ENCODE measurements at regions not wholly inside any gene's neighbourhood (a gene's known extent, or its start where the extent isn't known, plus 50 kb on each side); places are given as distances from the start of the nearest gene placed in this dataset.

DNA sequence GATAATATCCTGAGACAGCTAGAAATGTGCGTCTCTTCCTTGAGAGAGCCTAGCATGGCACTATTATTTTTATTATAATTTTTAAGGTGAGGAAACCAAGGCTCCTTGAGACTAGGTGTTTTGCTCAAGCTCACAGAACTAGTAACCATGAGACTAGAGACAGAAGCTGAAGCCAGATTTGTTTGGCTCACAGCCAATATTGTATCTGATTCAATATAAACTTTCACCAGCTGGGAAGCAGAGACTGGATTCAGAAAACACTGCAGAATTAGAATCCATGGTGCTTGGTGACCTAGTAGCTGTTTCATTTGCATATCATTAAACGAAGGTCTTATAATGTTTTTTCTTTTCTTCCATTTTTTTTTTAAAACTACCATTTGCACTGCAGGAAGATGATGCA, 64.4 kb downstream of the DNAJB9 start:
- Histone ChIP-seq H3K79me1 (ENCODE audit: low read depth in 1 of 2, low read length in 2 of 2) (no peaks in the 10 kb centered on the region), H3K4me2 (ENCODE audit: low read depth, low read length) (no peak overlapping the region), H4K5ac (ENCODE audit: low read depth, low read length) (no peak overlapping the region), H3K18ac (ENCODE audit: low read depth, low read length) (no peak overlapping the region), H2AFZ (replicated peaks; ENCODE audit: low read length, poor library complexity) (no peak overlapping the region), H2BK120ac (ENCODE audit: low read depth, low read length) (no peak overlapping the region), H2AK5ac (ENCODE audit: low read depth, low read length) (no peak overlapping the region), H3K27me3 (ENCODE audit: control insufficient read depth, insufficient read depth, low read length) (no peaks in the 10 kb centered on the region), H3K4me3 (ENCODE audit: insufficient read depth, low read depth, low read length) (no peak overlapping the region), H3K27ac (ENCODE audit: insufficient read depth, low read length) (no peak overlapping the region), H2BK20ac (ENCODE audit: low read depth, low read length) (no peak overlapping the region), H3K56ac (ENCODE audit: extremely low read depth, insufficient read depth, low read length) (no peak overlapping the region), H3K36me3 (ENCODE audit: control insufficient read depth, insufficient read depth, low read length) (no peaks in the 10 kb centered on the region), H2AK9ac (replicated peaks; ENCODE audit: low read depth, low read length, poor library complexity) (no peak overlapping the region), H4K20me1 (ENCODE audit: insufficient read depth, low read length) (no peaks in the 10 kb centered on the region), H4K8ac (ENCODE audit: low read depth in 2 of 2, low read length in 2 of 2) (no peak overlapping the region), H3K4me1 (ENCODE audit: control insufficient read depth, insufficient read depth, low read length) (no peaks in the 10 kb centered on the region), H3K4ac (ENCODE audit: low read depth, low read length) (no peak overlapping the region), H3K14ac (replicated peaks; ENCODE audit: low read depth, low read length) (no peak overlapping the region), H3K9me3 (ENCODE audit: control insufficient read depth, insufficient read depth, low read length) (no peaks in the 10 kb centered on the region), H2BK5ac (ENCODE audit: low read depth, low read length, poor library complexity, severe bottlenecking) (no peak overlapping the region), H4K91ac (ENCODE audit: insufficient read depth, low read depth, low read length) (no peak overlapping the region), H3K9ac (ENCODE audit: low read depth, low read length) (no peak overlapping the region), H3K23ac (ENCODE audit: low read depth, low read length) (no peak overlapping the region), H2BK15ac (ENCODE audit: low read depth, low read length) (no peak overlapping the region), H3K9me1 (ENCODE audit: insufficient read depth, low read length) (no peaks in the 10 kb centered on the region)
- POLR2A ChIA-PET (ENCODE audit: unreplicated experiment): no interaction called here
- intact Hi-C loops (cut with micrococcal nuclease) (no loop called here), dilution Hi-C loops (cut with HindIII; ENCODE audit: low sequenced_read_pairs, unreplicated experiment) (no loop called here), in situ Hi-C loops (cut with MboI; ENCODE audit: low sequenced_read_pairs) (no loop called here)
- TF ChIP-seq POLR2A (IDR thresholded peaks at IDR 0.05; ENCODE audit: low read depth, low read length) (no peak), BHLHE40 (IDR thresholded peaks at IDR 0.05; ENCODE audit: low read depth, low read length) (no peak), MAFK (IDR thresholded peaks at IDR 0.05; ENCODE audit: low read depth, low read length) (no peak), RAD21 (IDR thresholded peaks at IDR 0.05; ENCODE audit: low read length) (no peak), RCOR1 (IDR thresholded peaks at IDR 0.05; ENCODE audit: insufficient replicate concordance, low read length) (no peak), FOS (IDR thresholded peaks at IDR 0.05; ENCODE audit: low read depth, low read length) (no peak), SMC3 (IDR thresholded peaks at IDR 0.05; ENCODE audit: low read depth, low read length) (no peak), MXI1 (IDR thresholded peaks at IDR 0.05; ENCODE audit: borderline replicate concordance, low read depth, low read length) (no peak), NFE2L2 (IDR thresholded peaks at IDR 0.05; ENCODE audit: low read depth, low read length) (no peak), CHD1 (IDR thresholded peaks at IDR 0.05; ENCODE audit: low read depth, low read length) (no peak), MAZ (IDR thresholded peaks at IDR 0.05; ENCODE audit: borderline replicate concordance, low read depth, low read length) (no peak), ELK1 (IDR thresholded peaks at IDR 0.05; ENCODE audit: borderline replicate concordance, low read depth, low read length) (no peak), CEBPB (IDR thresholded peaks at IDR 0.05; ENCODE audit: low read depth, low read length) (no peak)
- TF ChIP-seq, protein P1, sequence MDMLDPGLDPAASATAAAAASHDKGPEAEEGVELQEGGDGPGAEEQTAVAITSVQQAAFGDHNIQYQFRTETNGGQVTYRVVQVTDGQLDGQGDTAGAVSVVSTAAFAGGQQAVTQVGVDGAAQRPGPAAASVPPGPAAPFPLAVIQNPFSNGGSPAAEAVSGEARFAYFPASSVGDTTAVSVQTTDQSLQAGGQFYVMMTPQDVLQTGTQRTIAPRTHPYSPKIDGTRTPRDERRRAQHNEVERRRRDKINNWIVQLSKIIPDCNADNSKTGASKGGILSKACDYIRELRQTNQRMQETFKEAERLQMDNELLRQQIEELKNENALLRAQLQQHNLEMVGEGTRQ (IDR thresholded peaks at IDR 0.05; ENCODE audit: low read depth, low read length): no peak
- TF ChIP-seq, protein P2, sequence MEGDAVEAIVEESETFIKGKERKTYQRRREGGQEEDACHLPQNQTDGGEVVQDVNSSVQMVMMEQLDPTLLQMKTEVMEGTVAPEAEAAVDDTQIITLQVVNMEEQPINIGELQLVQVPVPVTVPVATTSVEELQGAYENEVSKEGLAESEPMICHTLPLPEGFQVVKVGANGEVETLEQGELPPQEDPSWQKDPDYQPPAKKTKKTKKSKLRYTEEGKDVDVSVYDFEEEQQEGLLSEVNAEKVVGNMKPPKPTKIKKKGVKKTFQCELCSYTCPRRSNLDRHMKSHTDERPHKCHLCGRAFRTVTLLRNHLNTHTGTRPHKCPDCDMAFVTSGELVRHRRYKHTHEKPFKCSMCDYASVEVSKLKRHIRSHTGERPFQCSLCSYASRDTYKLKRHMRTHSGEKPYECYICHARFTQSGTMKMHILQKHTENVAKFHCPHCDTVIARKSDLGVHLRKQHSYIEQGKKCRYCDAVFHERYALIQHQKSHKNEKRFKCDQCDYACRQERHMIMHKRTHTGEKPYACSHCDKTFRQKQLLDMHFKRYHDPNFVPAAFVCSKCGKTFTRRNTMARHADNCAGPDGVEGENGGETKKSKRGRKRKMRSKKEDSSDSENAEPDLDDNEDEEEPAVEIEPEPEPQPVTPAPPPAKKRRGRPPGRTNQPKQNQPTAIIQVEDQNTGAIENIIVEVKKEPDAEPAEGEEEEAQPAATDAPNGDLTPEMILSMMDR (conservative IDR thresholded peaks at IDR 0.05; ENCODE audit: low read depth, low read length): no peak
- BruUV-seq (replicated peaks): no TSS peak
- no CpG with 5 or more reads among the region's 2 CpGs for WGBS, 2 experiments (ENCODE audit: extremely low coverage in 2 of 2, insufficient read length in 1 of 2)
- CTCF ChIA-PET: no interaction called here
- DNase-seq: no peak
- no peak for ATAC-seq (ENCODE audit: low read depth)
